HG03354 (cell line): ENCODE measurements at regions not wholly inside any gene's neighbourhood (a gene's known extent, or its start where the extent isn't known, plus 50 kb on each side); places are given as distances from the start of the nearest gene placed in this dataset.

Experiments used
- ATAC-seq: cut with Tn5 transposase; IDR thresholded peaks from one replicate; pipeline ENCODE4 v1.9.1; 2021; ENCODE audit warnings: mild to moderate bottlenecking; ENCODE audit not compliant: unreplicated experiment, poor library complexity, severe bottlenecking

DNA sequence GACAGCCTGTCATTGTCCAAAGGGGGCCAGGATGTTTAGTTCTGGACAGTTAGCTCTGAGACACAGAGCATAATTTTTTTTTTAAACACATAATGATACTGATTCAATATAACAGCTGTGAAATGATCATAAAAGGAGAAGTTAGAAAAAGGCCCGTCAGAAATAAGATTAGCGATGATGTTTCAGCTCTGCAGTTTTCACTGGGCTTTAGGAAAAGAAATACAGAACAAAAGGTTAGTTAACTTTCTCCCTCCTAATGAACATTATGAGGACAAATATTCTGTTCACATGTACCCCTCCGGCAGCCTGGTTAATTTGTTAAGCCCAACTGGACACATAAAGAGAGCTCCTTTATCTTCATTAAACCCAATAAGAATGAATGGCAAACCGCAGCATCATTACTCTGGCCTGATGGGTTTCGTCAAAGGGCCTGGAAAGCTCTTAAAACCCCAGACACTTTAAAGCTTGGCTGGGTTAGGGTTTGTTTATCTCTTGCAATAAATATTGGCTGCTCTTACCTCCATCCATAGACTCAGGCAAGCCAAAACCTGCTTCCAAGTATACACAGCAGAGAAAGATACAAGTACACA is 394.6 kb downstream of the KIF16B start:
- no peak for ATAC-seq

DNA sequence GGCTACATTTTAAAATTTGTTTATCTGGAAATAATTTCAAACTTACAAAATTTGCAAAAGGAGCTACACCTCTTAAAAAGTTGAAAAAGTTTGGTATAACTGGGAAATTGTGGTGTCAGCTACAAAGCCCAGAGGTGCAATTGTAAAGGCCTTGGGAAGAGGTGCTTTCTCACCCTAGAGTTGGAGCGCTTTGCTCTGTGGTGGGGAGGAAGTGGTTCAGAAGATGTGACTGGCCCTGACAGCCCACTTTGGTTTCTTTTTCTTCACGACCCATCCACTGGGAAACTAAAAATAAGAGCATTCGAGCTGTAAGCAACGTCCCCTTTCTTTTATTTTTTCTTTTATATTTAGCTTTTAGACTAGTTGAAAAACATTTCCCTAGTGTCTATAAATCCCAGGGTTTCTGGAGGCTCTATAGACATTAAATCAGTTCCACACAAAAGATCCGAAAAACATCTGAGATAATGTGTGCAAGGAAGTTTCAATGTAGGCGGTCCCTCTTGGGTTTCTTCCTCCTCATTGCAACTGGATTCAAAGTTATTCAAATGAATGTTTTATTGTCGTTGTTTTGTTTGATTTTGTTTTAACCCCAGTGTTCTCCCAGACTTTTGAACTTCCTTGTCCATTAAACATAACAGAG is 397.8 kb downstream of the KIF16B start:
- ATAC-seq: peak; percentile 83

DNA sequence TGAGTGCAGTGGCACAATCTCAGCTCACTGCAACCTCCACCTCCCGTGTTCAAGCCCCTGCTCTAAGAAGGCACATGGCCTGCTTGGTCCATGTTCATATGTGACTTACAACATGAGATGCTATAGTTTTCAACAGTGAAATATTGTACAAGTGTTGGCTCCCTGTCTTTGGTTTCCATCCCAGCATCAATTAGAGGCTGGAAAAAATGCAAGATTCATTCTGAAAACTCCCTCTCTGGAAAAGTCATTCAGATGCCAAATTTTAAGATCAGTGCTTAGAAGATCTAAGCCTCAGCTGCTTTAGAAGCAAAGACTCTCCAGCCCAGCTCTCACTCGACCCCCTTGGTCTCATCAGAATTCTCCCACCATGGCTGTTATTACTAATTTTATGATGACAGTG is 398.9 kb downstream of the KIF16B start:
- ATAC-seq: no peak

DNA sequence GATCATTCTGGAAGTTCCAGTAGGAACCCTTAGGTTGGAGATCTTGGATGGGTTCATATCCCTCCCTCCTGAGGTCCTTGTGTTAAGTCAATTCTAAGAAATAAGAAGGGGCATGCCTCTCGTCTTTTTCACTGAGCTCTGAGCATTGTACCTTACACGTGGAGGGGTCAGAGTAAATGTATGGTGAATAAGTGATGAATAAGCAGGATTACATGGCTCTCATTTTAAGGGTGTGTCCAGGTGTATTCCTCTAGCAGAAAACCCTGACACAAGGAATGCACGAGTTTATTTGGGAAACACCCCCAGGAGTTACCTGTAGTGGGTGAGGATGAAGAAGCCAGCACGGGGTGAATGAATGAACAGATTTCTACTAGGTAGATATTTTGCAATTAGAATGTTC is 400.2 kb downstream of the KIF16B start:
- ATAC-seq: no peak

DNA sequence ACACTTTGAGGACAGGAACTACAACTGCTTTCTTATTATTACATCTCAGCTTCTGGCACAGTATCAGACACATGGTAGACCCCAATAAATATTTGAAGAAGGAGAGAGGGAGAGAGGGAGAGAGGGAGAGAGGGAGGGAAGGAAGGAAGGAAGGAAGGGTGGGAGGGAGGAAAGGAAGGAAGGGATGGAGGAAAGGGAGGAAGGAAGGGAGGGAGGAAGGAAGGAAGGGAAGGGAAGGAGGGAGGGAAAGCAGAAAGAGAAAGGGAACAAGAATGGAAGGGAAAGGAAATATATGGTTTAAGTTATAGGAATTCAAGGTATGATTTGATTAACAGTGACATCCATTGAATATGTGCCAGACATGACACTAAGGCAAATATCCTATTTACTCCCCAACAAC is 402.1 kb downstream of the KIF16B start:
- no peak for ATAC-seq

DNA sequence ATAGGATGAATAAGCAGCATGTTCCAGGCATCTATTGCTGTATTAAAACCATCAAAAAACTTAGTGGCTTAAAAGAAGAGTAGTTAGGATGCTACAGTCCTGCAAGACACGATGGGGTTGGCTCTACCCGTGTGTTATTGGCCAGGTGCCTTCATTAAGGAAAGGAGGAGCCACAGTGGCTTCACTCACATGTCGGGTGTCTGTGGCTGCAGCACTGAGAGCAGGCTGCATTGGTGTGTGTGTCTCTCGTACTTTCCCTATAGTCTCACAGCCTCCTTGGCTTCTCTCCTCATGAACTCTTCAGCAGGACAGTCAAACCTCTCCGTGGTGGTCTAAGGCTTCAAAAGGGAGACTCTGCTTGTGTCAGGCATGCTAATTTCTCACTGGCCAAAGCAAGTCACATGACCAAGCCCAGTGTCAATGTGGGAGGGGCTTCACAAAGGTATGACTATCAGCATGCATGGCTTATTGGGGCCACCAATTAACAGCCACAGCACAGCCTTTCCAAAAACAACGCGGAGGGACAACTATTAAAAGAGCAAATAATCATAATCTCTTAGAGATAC is 402.8 kb downstream of the KIF16B start:
- no peak for ATAC-seq

DNA sequence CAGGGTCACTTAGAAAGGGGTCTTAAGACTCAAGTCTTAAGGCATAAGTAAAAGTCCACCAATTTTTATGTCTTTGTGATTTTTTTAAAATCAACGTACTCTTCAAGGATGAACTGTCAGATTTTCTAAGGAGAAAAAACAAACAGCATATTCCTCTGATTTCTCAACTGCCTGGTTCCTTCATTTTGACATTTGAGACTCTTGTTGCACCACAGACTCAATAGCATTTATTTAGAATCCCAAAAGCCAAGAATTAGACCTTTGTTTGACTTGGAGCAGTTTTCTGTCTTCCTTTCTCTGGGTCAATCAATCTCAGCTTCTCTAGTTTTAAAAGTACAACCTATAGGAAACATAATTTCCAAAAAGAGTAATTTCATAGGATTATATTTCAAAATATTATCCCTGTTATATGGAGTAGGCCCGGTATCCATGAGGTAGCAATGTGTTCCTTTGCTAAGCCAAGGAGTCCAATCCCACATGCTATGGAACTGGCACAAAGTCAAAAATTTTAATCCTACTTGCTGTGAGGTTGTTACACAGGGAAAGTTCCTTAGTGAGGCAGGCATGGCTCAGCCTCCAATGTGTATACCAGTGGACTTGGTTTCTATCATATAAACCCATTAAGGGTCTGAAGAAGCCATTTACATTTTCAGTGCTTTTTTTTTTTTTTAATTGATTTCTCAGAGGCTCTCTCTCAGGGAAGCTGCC is 405.7 kb downstream of the KIF16B start:
- ATAC-seq: no peak

DNA sequence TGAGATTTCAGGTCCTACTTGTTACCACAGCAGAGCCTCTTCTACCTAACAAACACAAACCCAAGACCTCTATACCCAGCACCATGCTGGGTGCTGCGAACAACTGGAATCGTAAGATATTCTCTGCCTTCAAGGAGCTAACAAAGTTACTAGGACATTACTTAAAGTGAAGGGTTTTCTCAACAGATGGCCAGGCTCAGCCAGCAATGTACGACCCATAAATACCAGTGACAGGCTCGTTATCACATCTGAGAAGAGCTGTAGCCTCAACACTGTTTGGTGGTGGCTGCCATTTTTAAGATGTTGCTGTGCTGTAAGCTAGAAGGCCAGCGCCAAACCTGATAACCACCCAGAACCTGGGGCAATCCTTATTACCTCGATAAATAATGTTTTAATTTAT is 406.5 kb downstream of the KIF16B start:
- no peak for ATAC-seq

DNA sequence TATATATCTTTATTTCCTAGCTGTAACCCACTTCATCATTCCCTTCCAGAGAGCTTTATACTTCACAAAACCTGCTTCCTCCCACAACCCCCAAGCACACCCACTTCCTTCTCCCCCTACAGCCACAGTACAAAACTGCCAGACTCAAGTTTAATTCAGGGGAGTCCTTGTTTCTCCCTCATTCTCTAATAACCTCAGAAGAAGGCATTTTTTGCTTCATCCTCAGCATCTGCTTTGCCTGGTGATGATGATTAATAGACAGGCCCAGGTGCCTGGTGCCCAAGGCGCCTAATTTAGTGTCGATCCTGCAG is 414.3 kb downstream of the KIF16B start:
- peak; percentile 63 for ATAC-seq

DNA sequence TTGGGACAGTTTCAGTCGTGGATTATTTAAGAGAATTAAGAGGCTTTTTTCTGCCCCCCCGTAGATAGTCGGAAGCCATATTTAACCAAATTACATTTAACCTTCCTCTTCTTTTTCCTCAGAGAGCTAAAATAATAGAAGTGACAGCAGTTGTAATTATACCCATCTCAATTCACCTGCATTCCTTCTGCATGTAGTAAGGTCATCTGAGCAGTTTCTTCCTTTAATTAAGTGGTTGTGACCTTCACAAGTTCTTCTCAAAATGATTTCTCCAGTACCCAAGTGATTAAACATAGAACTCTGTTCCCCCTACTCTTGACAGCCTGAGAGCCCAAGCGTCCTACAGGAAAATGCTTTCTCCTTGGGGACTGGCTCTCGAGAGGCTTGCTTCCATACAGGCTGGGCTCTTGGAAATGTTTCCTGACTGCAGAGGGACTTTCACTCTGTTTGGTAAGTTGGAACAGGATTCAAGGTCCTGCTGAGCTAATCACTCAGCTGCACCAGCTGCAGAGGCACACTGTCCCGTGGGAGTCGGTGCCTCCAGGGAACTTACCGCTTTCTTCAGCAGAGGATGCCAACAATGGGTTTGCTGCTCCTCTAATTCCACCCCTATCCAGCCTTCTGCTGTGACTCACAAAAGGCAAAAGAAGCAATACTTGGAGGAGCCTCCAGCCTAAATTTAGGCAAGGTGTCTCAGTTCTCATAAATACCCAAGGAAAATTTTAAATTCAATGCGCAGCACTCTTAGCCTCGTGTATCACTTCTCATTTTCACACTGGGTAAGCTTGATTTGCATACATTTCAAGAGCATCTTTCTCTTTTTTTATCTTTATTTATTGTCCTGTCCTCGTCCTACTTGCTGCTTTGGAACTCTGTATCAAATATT is 414.9 kb downstream of the KIF16B start:
- ATAC-seq: peak; percentile 89

DNA sequence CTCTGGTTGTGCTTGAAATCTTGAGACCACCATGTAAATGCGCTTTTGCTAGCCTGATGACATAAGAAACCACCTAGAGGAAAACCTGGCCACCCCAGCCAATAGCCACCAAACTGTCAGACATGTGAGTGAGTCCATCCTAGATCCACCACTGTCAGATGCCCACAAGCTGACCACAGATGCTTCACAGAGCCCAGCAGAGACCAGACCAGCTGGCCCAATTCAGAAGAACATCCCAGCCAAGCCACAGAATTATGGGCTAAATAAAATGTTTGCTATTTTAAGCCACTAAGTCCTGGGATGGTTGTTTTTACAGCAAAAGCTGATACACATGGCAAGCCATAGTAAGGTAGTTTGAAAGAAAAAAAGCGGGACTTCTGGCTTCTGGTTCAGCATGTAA is 425.3 kb downstream of the KIF16B start:
- no peak for ATAC-seq

DNA sequence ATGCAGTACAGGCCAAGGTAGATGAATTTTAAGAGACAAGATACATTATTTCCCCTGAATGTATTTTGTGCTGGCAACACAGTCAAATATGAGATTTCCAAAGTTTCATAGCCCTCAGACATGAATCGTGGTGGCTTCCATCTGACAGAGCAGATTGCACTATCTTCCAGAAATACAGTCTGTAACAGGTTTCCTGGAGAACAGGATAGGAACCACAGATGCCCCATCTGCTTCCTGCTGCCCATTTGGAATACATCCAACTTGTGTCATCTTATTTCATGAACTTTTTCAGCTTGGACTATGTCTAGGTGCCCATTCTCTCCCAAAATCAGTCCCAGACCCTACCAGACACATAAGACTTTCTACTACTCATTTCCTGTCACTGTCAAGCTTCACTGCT is 426.0 kb downstream of the KIF16B start:
- no peak for ATAC-seq

DNA sequence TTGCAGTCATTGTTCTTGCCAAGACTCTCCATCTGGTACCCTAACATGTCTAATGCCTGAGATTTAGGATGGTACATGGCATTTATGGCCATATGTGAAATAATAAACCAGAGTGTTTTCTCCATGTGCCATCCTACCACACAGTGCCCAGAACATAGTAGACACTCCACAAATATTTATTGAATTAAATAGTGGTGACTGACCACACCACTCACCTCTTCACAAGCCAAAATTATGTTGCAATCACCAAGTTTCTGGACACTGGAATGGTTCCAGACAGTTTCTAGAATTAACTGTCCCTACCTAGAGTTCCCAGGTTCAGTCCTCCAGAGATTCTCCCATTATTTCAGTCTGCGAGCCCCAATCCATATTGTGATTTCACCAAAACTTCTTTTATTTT is 427.3 kb downstream of the KIF16B start:
- no peak for ATAC-seq

DNA sequence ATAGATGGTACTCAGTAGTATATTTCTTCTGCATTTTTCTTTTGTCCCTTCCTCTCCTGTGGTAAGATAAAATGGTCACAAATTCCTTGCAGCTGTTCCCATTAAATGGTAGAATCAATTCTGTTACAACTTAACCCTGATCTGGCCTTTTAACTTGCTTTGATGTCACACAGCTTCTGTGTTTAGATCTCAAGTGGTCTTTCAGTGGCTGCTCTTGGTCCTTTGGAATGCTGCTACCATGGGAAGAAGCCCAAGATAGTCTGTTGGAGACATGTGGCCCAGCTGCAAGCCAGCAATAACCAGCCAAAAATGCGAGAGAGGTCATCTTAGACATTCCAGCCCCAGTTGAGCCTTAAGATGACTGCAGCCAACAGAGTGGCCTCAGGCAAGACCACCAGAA is 429.7 kb downstream of the KIF16B start:
- ATAC-seq: no peak

DNA sequence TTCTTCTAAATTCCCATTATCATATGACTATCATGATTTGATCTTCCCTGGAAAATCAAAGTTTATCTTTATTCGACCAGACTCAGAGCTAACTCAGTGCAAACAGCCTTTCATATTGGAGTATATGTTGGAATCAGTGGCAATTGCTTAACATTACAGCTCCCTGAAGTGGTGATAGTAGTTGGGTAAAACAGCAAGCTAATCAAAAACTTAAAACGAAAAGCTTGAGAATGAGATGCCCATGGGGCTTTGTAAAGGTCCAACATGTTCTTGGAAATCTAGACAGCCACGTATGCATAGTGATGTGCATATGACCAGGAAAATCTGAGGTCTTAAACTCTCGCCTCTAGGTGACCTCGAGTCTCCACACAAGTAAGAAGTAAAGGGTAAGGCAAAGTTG is 437.6 kb downstream of the KIF16B start:
- ATAC-seq: no peak

DNA sequence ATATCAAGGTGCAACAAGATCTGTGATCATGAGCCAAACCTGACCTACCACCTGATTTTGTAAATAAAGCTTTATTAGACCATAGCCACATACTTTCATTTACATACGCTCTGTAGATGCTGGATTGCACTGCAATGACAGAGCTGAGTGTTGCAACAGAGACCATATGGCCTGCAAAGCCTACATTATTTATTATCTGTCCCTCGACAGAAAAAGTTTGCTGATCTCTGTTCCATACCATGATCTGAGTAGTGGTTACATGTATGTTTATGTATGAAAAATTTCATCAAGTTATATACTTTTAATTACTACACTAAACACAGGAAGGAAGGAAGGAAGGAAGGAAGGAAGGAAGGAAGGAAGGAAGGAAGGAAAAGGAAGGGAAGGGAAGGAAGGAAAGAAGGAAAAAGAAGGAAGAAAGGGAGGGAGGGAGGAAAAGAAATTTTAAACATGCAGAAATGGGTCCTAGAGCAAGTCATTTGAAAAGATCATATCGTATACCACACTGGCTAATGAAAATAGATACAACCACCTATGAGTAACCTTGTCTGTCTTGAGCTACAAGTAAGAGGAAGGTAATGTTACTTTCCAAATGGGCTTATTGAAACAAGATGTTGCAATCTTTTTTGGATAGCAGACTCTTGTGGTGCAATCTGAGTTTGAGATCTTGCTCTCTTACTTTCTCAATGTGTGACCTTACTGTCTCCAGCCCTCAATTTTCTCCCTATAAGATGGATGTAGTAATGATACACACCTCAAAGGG is 441.0 kb downstream of the KIF16B start:
- ATAC-seq: no peak

DNA sequence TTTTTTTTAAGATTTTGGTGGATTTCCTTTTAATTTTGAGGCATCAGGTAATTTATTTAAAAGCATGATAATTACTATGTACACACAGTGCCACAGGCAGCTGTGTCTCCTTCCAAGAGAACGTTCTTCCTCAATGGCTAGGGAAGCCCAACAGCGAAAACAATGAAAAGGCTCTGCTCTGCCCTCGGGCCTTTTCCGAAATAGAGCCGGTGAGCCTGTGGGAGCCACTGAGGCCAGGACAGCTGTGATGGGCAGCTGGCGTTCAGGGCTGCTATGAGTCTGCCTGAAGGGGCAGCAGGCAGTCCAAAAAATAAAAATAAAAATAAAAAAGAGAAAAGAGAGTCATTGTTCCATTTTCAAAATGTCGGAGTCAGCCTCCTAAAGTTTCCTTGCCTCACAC is 443.8 kb downstream of the KIF16B start:
- no peak for ATAC-seq

DNA sequence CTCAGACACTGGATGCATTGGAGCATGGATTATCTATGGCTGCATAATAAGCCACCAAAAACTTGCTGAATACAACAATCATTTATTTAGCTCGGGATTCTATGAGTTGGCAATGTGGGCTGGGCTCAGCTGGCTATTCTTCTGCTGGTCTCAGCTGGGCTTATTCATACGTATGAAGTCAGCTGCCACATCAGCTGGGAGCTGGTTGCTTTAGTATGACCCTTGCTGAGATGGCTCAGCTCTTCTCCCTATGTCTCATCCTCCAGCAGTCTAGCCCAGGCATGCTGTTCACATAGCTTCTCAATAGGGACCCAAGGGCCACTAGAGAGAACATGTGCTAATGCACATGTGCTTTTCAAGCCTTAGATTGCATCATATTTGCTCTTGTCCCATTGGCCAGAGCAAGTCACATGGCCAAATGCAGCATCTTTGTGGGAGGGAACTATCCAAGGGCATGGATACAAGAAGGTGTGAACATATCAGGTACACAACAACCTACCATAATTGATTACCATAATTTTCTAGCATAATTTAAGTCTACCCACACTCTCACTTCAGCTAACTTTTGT is 444.6 kb downstream of the KIF16B start:
- ATAC-seq: no peak

DNA sequence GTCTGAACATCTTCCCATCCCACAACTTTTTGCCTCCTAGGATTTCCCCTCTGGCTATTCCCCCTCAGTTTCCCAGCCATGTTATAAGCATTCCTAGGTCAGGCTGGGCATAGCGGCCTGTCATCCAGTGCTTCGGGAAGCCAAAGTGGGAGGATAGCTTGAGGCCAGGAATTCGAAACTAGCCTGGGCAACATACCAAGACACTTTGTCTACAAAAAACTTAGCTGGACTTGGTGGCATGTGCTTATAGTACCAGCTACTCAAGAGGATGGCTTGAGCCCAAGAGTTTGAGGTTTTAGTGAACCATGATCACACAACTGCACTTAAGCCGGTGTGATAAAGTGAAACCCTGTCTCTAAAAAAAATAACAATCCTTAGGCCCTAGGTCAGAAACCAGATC is 447.4 kb downstream of the KIF16B start:
- ATAC-seq: no peak
